ENCODE measurements at regions not wholly inside any gene's neighbourhood (a gene's known extent, or its start where the extent isn't known, plus 50 kb on each side); places are given as distances from the start of the nearest gene placed in this dataset.

- H3F3A ChIP-seq (ENCODE audit: low read depth): no peaks in the 10 kb centered on the region
- H3K4me3 ChIP-seq: no peak overlapping the region
- Mint-ChIP-seq H3K27ac (no peak overlapping the region), H3K36me3 (no peaks in the 10 kb centered on the region), H3K4me1 (peaks cover 4% of the 10 kb centered on the region), H3K9me3 (no peaks in the 10 kb centered on the region), H3K4me3 (no peak overlapping the region), H3K27me3 (ENCODE audit: insufficient read depth, low read depth) (no peaks in the 10 kb centered on the region)
- no peak overlapping the region for H3K27ac ChIP-seq
- TF ChIP-seq EZH2phosphoT487 (IDR thresholded peaks at IDR 0.05) (no peak), CTCF (IDR thresholded peaks at IDR 0.05) (no peak), EZH2 (IDR thresholded peaks at IDR 0.05) (no peak)
- no peaks in the 10 kb centered on the region for H3K27me3 ChIP-seq
- H3K4me1 ChIP-seq: no peaks in the 10 kb centered on the region
- no peaks in the 10 kb centered on the region for H3K36me3 ChIP-seq
- no peak for DNase-seq (ENCODE audit: low spot score)
- no peaks in the 10 kb centered on the region for H3K79me2 ChIP-seq (ENCODE audit: low read depth)
- no peaks in the 10 kb centered on the region for H3K9me3 ChIP-seq (ENCODE audit: low read depth)
- H3K9ac ChIP-seq: no peak overlapping the region
- H3K4me2 ChIP-seq: no peak overlapping the region
- H2AFZ ChIP-seq (replicated peaks): no peak overlapping the region
- H4K20me1 ChIP-seq (ENCODE audit: low read depth): no peaks in the 10 kb centered on the region
Observed at GRCh38 chr1:106226550-106226949, 829.9 kb upstream of the PRMT6 start.

- H3K27me3 ChIP-seq: no peaks in the 10 kb centered on the region
- no peaks in the 10 kb centered on the region for H3K79me2 ChIP-seq (ENCODE audit: low read depth)
- no peaks in the 10 kb centered on the region for H3K9me3 ChIP-seq (ENCODE audit: low read depth)
- H3K4me1 ChIP-seq: no peaks in the 10 kb centered on the region
- Mint-ChIP-seq H3K9me3 (no peaks in the 10 kb centered on the region), H3K27me3 (ENCODE audit: insufficient read depth, low read depth) (no peaks in the 10 kb centered on the region), H3K4me3 (no peak overlapping the region), H3K36me3 (no peaks in the 10 kb centered on the region), H3K27ac (no peak overlapping the region), H3K4me1 (no peaks in the 10 kb centered on the region)
- no peak overlapping the region for H3K27ac ChIP-seq
- no peak overlapping the region for H3K4me2 ChIP-seq
- TF ChIP-seq EZH2phosphoT487 (IDR thresholded peaks at IDR 0.05): no peak
- TF ChIP-seq EZH2 (IDR thresholded peaks at IDR 0.05): no peak
- TF ChIP-seq CTCF (IDR thresholded peaks at IDR 0.05): no peak
- no peaks in the 10 kb centered on the region for H3K36me3 ChIP-seq
- no peak overlapping the region for H3K9ac ChIP-seq
- no peaks in the 10 kb centered on the region for H3F3A ChIP-seq (ENCODE audit: low read depth)
- no peak overlapping the region for H2AFZ ChIP-seq (replicated peaks)
- DNase-seq (ENCODE audit: low spot score): no peak
- no peak overlapping the region for H3K4me3 ChIP-seq
- H4K20me1 ChIP-seq (ENCODE audit: low read depth): no peaks in the 10 kb centered on the region
Observed at GRCh38 chr1:106232128-106232527, 824.3 kb upstream of the PRMT6 start.

GRCh38 chr1:106233511-106233910 lies 823.0 kb upstream of the PRMT6 start:
- H3K9ac ChIP-seq: no peak overlapping the region
- no peaks in the 10 kb centered on the region for H3K27me3 ChIP-seq
- no peaks in the 10 kb centered on the region for H3K9me3 ChIP-seq (ENCODE audit: low read depth)
- no peaks in the 10 kb centered on the region for H3K4me1 Mint-ChIP-seq
- H3K27ac Mint-ChIP-seq: no peak overlapping the region
- no peak for DNase-seq (ENCODE audit: low spot score)
- no peaks in the 10 kb centered on the region for H3K36me3 Mint-ChIP-seq
- no peaks in the 10 kb centered on the region for H4K20me1 ChIP-seq (ENCODE audit: low read depth)
- no peak overlapping the region for H3K4me3 Mint-ChIP-seq
- no peaks in the 10 kb centered on the region for H3F3A ChIP-seq (ENCODE audit: low read depth)
- H3K79me2 ChIP-seq (ENCODE audit: low read depth): no peaks in the 10 kb centered on the region
- H3K9me3 Mint-ChIP-seq: no peaks in the 10 kb centered on the region
- no peak overlapping the region for H3K27ac ChIP-seq
- no peaks in the 10 kb centered on the region for H3K4me1 ChIP-seq
- H3K36me3 ChIP-seq: no peaks in the 10 kb centered on the region
- H3K4me3 ChIP-seq: no peak overlapping the region
- no peak overlapping the region for H2AFZ ChIP-seq (replicated peaks)
- no peak overlapping the region for H3K4me2 ChIP-seq
- H3K27me3 Mint-ChIP-seq (ENCODE audit: insufficient read depth, low read depth): no peaks in the 10 kb centered on the region
- TF ChIP-seq EZH2phosphoT487 (IDR thresholded peaks at IDR 0.05): no peak
- TF ChIP-seq EZH2 (IDR thresholded peaks at IDR 0.05): no peak
- no peak for TF ChIP-seq CTCF (IDR thresholded peaks at IDR 0.05)

- H3K9ac ChIP-seq: no peak overlapping the region
- H2AFZ ChIP-seq (replicated peaks): no peak overlapping the region
- TF ChIP-seq CTCF (IDR thresholded peaks at IDR 0.05) (no peak), EZH2 (IDR thresholded peaks at IDR 0.05) (no peak), EZH2phosphoT487 (IDR thresholded peaks at IDR 0.05) (no peak)
- no peak overlapping the region for H3K27ac Mint-ChIP-seq
- H3K9me3 ChIP-seq (ENCODE audit: low read depth): no peaks in the 10 kb centered on the region
- H3K27ac ChIP-seq: no peak overlapping the region
- H3K4me3 ChIP-seq: no peak overlapping the region
- no peaks in the 10 kb centered on the region for H3F3A ChIP-seq (ENCODE audit: low read depth)
- H3K4me3 Mint-ChIP-seq: no peak overlapping the region
- H3K9me3 Mint-ChIP-seq: no peaks in the 10 kb centered on the region
- no peaks in the 10 kb centered on the region for H3K79me2 ChIP-seq (ENCODE audit: low read depth)
- H3K4me1 ChIP-seq: no peaks in the 10 kb centered on the region
- H3K4me2 ChIP-seq: no peak overlapping the region
- H3K4me1 Mint-ChIP-seq: peaks cover 8% of the 10 kb centered on the region
- no peak for DNase-seq (ENCODE audit: low spot score)
- no peaks in the 10 kb centered on the region for H3K36me3 ChIP-seq
- no peaks in the 10 kb centered on the region for H3K27me3 Mint-ChIP-seq (ENCODE audit: insufficient read depth, low read depth)
- H3K36me3 Mint-ChIP-seq: no peaks in the 10 kb centered on the region
- H4K20me1 ChIP-seq (ENCODE audit: low read depth): no peaks in the 10 kb centered on the region
- no peaks in the 10 kb centered on the region for H3K27me3 ChIP-seq
Observed at GRCh38 chr1:106249365-106249764, 807.1 kb upstream of the PRMT6 start.
